ENCODE measurements at regions not wholly inside any gene's neighbourhood (a gene's known extent, or its start where the extent isn't known, plus 50 kb on each side); places are given as distances from the start of the nearest gene placed in this dataset.

- TF ChIP-seq RAD21 (IDR thresholded peaks at IDR 0.05; ENCODE audit: low read depth) (no peak), MAX (IDR thresholded peaks at IDR 0.05) (no peak), CREB1 (IDR thresholded peaks at IDR 0.05; ENCODE audit: low read depth) (no peak), YY1 (IDR thresholded peaks at IDR 0.05; ENCODE audit: low read depth) (no peak), REST (IDR thresholded peaks at IDR 0.05; ENCODE audit: low read depth) (no peak)
Measured at GRCh38 chr7:41203542-41203941, 499.3 kb downstream of the INHBA start.

All from Ishikawa (cell line).